Fibroblast of skin of right biceps (primary cell): ENCODE measurements at regions not wholly inside any gene's neighbourhood (a gene's known extent, or its start where the extent isn't known, plus 50 kb on each side); places are given as distances from the start of the nearest gene placed in this dataset.
A peak's percentile ranks its signal among the peaks of the same experiment; 100 is the strongest.

ENCODE experiments used
- DNase-seq: peaks from one replicate; pipeline ENCODE4 v3.0.0-alpha.2; 2013

GRCh38 chr10:4041635-4042034, 256.6 kb upstream of the KLF6 start:
- peak; percentile 24 for DNase-seq

DNA sequence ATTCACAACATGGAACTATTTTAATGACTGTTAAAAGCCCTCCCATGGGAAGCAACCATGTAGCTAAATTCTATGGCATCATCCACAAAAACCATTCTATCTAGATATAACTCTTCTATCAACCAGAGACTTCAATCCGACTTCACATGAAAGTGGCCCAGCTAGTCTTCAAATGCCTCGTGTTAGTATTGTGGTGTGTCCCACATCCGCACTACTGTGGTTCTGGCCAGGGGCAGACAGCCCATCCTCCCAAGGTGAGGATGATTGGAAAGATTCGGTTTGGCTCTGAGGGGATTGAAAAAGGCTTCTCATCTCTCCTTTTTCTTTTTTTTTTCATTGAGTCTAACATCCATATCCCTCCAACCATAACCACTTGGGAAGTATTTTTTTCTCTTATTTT, 253.0 kb upstream of the KLF6 start:
- DNase-seq = no peak

DNA sequence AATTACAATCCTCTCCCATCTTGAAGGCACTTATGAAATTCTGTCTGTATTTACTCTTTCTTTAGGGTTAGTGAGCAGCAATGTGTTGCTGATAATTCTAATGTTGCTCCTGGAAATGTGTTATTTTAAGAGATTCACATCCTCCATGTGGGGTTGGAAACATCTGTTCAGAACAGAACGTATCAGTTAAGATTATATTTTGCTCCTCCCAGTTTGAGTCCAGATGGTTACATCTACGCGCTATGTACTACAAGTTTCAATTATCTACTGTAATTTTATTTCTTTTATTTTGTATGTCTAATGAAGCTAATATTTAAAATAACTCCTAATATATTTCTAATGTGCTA, 250.6 kb upstream of the KLF6 start:
- DNase-seq = no peak

GRCh38 chr10:4034907-4035598, 250.0 kb upstream of the KLF6 start:
- DNase-seq = peak; percentile 65

- DNase-seq = no peak
Measured at GRCh38 chr10:4033341-4033896, 248.4 kb upstream of the KLF6 start.

DNA sequence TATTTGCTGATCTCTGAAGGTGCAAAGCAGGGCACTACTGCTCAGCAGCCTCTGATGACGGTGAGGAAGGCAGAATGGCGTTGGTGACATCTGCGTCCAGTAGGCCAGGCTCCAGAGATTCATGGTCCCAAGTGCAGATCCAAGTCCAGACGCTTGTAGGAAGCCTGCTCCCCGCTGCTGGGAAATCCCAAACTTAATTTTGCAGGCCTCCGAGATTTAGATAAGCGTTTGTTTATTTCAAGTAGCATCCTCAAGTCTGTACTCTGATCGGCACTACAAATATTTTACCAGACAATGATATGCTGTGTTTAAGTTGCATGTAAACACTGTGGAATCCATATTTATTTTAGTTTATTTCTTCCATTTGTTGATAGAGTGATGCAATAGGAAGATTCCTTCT, 244.9 kb upstream of the KLF6 start:
- DNase-seq = no peak

GRCh38 chr10:4028854-4029583, 244.0 kb upstream of the KLF6 start:
- no peak for DNase-seq

- DNase-seq = no peak
Measured at GRCh38 chr10:4028027-4028471, 243.0 kb upstream of the KLF6 start.

- no peak for DNase-seq
Measured at GRCh38 chr10:4025339-4025738, 240.3 kb upstream of the KLF6 start.

- no peak for DNase-seq
Measured at GRCh38 chr10:4024516-4025245, 239.7 kb upstream of the KLF6 start.

- peak; percentile 39 for DNase-seq
Measured at GRCh38 chr10:4024027-4024426, 239.0 kb upstream of the KLF6 start.

DNA sequence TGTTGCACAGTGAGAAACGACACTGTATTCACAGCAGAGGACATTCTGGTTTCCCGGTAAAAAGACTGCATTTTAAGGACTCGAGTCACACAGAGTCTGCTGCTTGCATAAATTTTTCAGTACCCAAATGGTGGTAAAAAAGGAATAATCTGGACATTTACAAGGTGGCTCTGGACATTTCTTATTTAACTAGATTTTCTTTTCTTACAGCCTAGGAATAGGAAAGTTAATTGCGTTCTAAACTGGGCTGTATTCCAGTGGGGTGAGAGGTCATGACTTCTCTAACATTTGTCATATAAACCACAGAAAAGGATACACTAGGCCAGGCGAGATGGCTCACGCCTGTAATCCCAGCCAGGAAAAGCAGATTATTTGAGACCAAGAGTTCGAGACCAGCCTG, 237.5 kb upstream of the KLF6 start:
- no peak for DNase-seq

DNA sequence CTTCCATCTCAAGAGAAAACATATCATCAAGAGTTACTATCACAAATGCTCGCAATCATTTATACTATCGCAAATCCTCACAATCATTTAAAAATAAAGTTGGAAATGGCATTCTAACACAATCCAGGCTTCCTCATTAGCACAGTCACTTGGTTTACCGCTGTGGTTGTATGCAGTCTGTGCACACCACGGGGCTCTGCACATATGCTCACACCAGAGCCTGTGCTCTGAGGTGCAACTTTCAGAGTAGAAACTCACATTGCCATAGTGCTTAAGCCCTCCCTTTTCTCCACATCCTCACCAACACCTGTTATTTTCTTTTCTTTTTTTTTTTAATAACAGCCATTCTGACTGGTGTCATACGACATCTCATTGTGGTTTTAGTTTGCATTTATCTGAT, 235.6 kb upstream of the KLF6 start:
- no peak for DNase-seq

DNA sequence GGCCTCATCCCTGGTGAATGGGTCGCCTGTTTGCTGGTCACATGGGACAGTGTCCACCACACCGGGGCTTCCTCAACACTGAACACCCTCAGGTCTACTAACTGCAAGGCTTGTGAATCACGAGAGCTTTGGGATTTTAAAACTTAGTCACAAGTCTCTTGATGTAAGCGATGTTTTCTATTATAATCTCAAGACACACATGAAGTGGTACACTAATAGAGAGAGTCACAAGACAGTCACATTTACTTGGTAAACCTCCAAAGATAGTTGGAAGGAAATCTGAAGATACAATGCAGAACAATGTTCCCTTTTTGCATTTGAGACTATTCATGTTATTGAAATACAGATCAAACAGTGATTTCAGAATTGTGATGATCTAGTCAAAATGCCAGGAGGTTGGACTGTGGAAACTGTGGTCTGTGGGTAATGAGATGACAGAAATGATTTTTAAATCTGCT, 233.1 kb upstream of the KLF6 start:
- DNase-seq = no peak

DNA sequence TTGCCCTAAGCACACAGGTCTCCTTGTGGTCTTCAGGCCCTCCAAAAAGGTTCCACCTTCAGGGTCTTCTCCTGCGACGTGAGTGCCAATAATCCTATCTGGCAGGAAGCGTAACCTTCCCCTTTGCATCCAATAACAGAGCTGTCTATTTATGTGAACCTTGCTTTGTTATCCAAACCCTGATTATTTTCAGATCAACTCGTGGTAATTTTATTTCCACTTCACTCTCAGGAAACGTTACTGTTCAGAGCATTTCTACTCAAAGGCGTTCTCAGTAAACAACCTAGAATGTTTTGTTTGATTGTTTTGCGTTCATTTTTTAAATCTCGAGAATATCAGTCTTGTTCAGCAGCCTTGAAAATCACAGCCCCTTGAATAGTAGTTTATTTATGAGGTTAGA, 232.3 kb upstream of the KLF6 start:
- DNase-seq = no peak

- DNase-seq = no peak
Measured at GRCh38 chr10:4016214-4016740, 231.3 kb upstream of the KLF6 start.

DNA sequence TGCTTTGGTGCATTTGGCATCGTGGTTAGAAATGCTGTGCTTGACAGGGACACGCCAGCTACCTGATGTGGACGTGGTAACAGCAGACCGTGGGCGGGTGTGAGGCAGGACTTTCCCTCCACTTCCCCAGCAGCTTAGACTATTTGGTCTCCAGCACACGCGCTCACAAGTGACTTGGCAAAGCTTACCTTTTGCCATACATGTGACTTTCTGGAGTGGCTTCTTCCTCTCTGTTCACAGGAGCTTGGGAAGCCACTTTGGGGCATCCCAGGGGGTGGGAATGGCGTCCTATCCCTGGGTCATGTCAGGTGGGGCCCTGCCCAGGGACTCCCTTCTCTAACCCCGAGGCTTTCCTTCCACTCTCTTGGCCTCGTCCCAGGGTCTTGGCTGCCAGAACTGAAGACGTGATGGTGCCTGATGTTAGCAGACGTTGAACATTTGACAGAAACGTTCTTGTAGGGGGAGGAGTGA, 228.7 kb upstream of the KLF6 start:
- DNase-seq = no peak

DNA sequence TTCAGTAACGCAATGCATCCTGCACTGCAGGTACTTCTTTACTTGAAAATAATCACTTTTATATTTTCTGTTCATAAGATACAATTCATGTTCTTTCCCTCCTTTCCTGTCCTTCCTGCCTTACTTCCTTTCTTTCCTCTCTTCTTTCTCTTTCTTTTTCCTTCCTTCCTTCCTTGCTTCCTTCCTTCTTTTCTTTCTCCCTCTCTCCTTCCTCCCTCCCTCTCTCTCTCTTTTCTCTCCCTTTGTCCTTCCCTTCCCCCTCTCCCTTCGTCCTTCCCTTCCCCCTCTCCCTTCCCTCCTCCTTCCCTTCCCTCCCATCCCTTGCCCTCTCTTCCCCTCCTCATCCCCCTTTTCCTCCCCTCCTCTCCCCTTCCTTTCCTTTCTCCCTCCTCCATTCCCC, 227.8 kb upstream of the KLF6 start:
- no peak for DNase-seq

- DNase-seq = no peak
Measured at GRCh38 chr10:4011136-4011812, 226.3 kb upstream of the KLF6 start.

DNA sequence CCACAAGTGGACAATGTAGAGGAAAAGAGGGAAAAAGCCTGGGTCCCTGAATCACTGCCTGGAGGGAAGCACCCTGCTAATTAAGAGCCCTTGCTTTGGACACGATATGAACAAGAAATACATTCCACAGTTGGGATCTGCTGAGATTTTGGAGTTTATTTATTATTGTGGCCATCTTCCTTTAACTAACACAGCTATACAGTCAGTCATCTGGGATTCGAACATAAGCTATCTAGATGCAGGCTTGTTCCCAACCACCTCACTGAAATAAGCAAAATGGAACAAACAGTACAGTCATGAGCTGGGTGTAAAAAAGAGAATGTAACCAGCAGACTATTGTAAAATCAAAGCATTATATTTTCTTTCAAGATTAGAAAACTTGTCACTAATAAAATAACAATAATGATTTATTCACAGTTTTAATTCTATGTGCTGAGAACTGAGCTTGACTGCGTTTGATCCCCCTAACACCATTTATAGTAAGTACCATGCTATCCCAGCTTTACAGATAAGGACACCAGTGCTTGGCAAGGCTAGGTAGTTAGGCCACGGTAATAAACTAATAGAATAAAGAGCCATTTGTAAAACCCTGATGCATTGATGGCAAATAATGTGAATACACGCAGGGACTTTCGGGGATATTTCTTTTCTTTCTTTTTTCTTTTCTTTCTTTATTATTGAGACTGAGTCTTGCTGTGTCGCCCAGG, 223.8 kb upstream of the KLF6 start:
- DNase-seq = peak; percentile 21

GRCh38 chr10:4007771-4008170, 222.8 kb upstream of the KLF6 start:
- no peak for DNase-seq

GRCh38 chr10:4006858-4007257, 221.8 kb upstream of the KLF6 start:
- peak; percentile 37 for DNase-seq
